ENCODE measurements at regions not wholly inside any gene's neighbourhood (a gene's known extent, or its start where the extent isn't known, plus 50 kb on each side); places are given as distances from the start of the nearest gene placed in this dataset.

- no peak for TF ChIP-seq CTCF (IDR thresholded peaks at IDR 0.05; ENCODE audit: low read depth, low read length)
- in situ Hi-C loops (cut with HindIII; ENCODE audit: low sequenced_read_pairs), result no loop called here
- H3K4me3 ChIP-seq (ENCODE audit: low read depth, low read length), result no peak overlapping the region
- no peak for DNase-seq (ENCODE audit: low read depth, low spot score)
Measured at GRCh38 chr11:45471266-45471665, 185.1 kb upstream of the SYT13 start.

- H3K4me3 ChIP-seq (ENCODE audit: low read depth, low read length), result no peak overlapping the region
- no peak for DNase-seq (ENCODE audit: low read depth, low spot score)
- no peak for TF ChIP-seq CTCF (IDR thresholded peaks at IDR 0.05; ENCODE audit: low read depth, low read length)
- in situ Hi-C loops (cut with HindIII; ENCODE audit: low sequenced_read_pairs), result no loop called here
Measured at GRCh38 chr11:45470794-45471167, 184.6 kb upstream of the SYT13 start.

- DNase-seq (ENCODE audit: low read depth, low spot score), result peak; percentile 10
- in situ Hi-C loops (cut with HindIII; ENCODE audit: low sequenced_read_pairs), result no loop called here
- TF ChIP-seq CTCF (IDR thresholded peaks at IDR 0.05; ENCODE audit: low read depth, low read length), result no peak
- no peak overlapping the region for H3K4me3 ChIP-seq (ENCODE audit: low read depth, low read length)
Measured at GRCh38 chr11:45470151-45470793, 184.1 kb upstream of the SYT13 start.

GRCh38 chr11:45468267-45468856, 182.2 kb upstream of the SYT13 start:
- in situ Hi-C loops (cut with HindIII; ENCODE audit: low sequenced_read_pairs), result no loop called here
- no peak overlapping the region for H3K4me3 ChIP-seq (ENCODE audit: low read depth, low read length)
- DNase-seq (ENCODE audit: low read depth, low spot score), result peak; percentile 27
- no peak for TF ChIP-seq CTCF (IDR thresholded peaks at IDR 0.05; ENCODE audit: low read depth, low read length)

GRCh38 chr11:45463541-45463940, 177.4 kb upstream of the SYT13 start:
- no peak for TF ChIP-seq CTCF (IDR thresholded peaks at IDR 0.05; ENCODE audit: low read depth, low read length)
- H3K4me3 ChIP-seq (ENCODE audit: low read depth, low read length), result no peak overlapping the region
- DNase-seq (ENCODE audit: low read depth, low spot score), result no peak
- in situ Hi-C loops (cut with HindIII; ENCODE audit: low sequenced_read_pairs), result no loop called here

GRCh38 chr11:45461514-45461913, 175.4 kb upstream of the SYT13 start:
- H3K4me3 ChIP-seq (ENCODE audit: low read depth, low read length), result no peak overlapping the region
- in situ Hi-C loops (cut with HindIII; ENCODE audit: low sequenced_read_pairs), result no loop called here
- DNase-seq (ENCODE audit: low read depth, low spot score), result no peak
- no peak for TF ChIP-seq CTCF (IDR thresholded peaks at IDR 0.05; ENCODE audit: low read depth, low read length)

Measured in astrocyte of the spinal cord (primary cell).